Keratinocyte (primary cell): ENCODE measurements at regions not wholly inside any gene's neighbourhood (a gene's known extent, or its start where the extent isn't known, plus 50 kb on each side); places are given as distances from the start of the nearest gene placed in this dataset.
"Not testable (repeated sequence)": the region's sequence is repeated elsewhere in the genome, so short reads cannot be mapped to it uniquely, and the experiment has no call there.

Experiments used
- DNase-seq: peaks from one replicate; pipeline ENCODE4 v3.0.0-alpha.2; 2011; ENCODE audit warnings: low read depth, missing footprints, low spot score
- FAIRE-seq: peaks from 2 replicates; lab custom pipeline; 2011; peaks lifted over from hg19 to GRCh38; lab: Jason Lieb, UNC
- H2AFZ ChIP-seq: 2 replicates; pipeline ENCODE4 v1.6.0; 2012; ENCODE audit warnings: low read length, control low read depth, inconsistent platforms; ENCODE audit not compliant: control insufficient read depth
- H3K27ac ChIP-seq: 2 replicates; pipeline ENCODE4 v1.5.1; 2011; ENCODE audit warnings: low read length; ENCODE audit not compliant: control insufficient read depth, insufficient read depth
- H3K27me3 ChIP-seq: 3 replicates; pipeline ENCODE4 v1.6.0; 2011; ENCODE audit warnings: low read length; ENCODE audit not compliant: control insufficient read depth, insufficient read depth; ENCODE audit errors: extremely low read depth
- H3K36me3 ChIP-seq, 2 experiments: 2 replicates in 1 of 2; 3 replicates in 1 of 2; pipeline ENCODE4 v1.5.1; 2011; ENCODE audit warnings: low read length in 2 of 2, mild to moderate bottlenecking in 1 of 2; ENCODE audit not compliant: control insufficient read depth in 2 of 2, insufficient read depth in 2 of 2; ENCODE audit errors: extremely low read depth in 1 of 2
- H3K4me1 ChIP-seq: 3 replicates; pipeline ENCODE4 v1.5.1; 2011; ENCODE audit warnings: low read length; ENCODE audit not compliant: control insufficient read depth, insufficient read depth; ENCODE audit errors: extremely low read depth
- H3K4me2 ChIP-seq: 3 replicates; pipeline ENCODE4 v1.6.0; 2011; ENCODE audit warnings: low read depth, low read length; ENCODE audit not compliant: control insufficient read depth, insufficient read depth; ENCODE audit errors: extremely low read depth
- H3K4me3 ChIP-seq, 3 experiments: fragments of 200-600 bp in 1 of 3; sonication (generic) in 1 of 3; 2 replicates in 2 of 3; 3 replicates in 1 of 3; pipeline ENCODE4 v1.5.1; 2011 to 2016; ENCODE audit warnings: low read length in 3 of 3, mild to moderate bottlenecking in 3 of 3, control low read depth in 2 of 3, inconsistent platforms in 1 of 3, low read depth in 1 of 3, mixed read lengths in 1 of 3, mixed run types in 1 of 3, moderate library complexity in 1 of 3; ENCODE audit not compliant: control insufficient read depth in 2 of 3, insufficient read depth in 2 of 3; ENCODE audit errors: extremely low read depth in 1 of 3
- H3K79me2 ChIP-seq: 2 replicates; pipeline ENCODE4 v1.6.0; 2012; ENCODE audit warnings: low read length; ENCODE audit not compliant: control insufficient read depth, insufficient read depth
- H3K9ac ChIP-seq: 3 replicates; pipeline ENCODE4 v1.6.0; 2011; ENCODE audit warnings: low read length; ENCODE audit not compliant: control insufficient read depth, insufficient read depth; ENCODE audit errors: extremely low read depth
- H3K9me1 ChIP-seq: 3 replicates; pipeline ENCODE4 v1.6.0; 2011; ENCODE audit warnings: low read length; ENCODE audit not compliant: control insufficient read depth, insufficient read depth; ENCODE audit errors: extremely low read depth
- H3K9me3 ChIP-seq: 2 replicates; pipeline ENCODE4 v1.5.1; 2012; ENCODE audit warnings: low read depth, low read length; ENCODE audit not compliant: control insufficient read depth
- H4K20me1 ChIP-seq: 3 replicates; pipeline ENCODE4 v1.6.0; 2011; ENCODE audit warnings: low read length; ENCODE audit not compliant: control insufficient read depth, insufficient read depth; ENCODE audit errors: extremely low read depth
- CTCF ChIP-seq, 3 experiments: IDR thresholded peaks in 1 of 3; conservative IDR thresholded peaks in 1 of 3; optimal IDR thresholded peaks in 1 of 3; 2 replicates in 2 of 3; 3 replicates in 1 of 3; pipeline versions ENCODE3 to v1.5.1; 2011; ENCODE audit warnings: low read length in 3 of 3, mild to moderate bottlenecking in 3 of 3, moderate library complexity in 2 of 3, control low read depth in 1 of 3, inconsistent platforms in 1 of 3; ENCODE audit not compliant: insufficient read depth in 2 of 3; ENCODE audit errors: extremely low read depth in 1 of 3
- EZH2 ChIP-seq: IDR thresholded peaks from one replicate; pipeline ENCODE4 v1.6.1; 2012; ENCODE audit warnings: inconsistent platforms, mild to moderate bottlenecking, low read length, moderate library complexity
- dilution Hi-C: fragments of 300-500 bp; cut with MboI; formaldehyde crosslinking; loops from one replicate; pipeline ENCODE4 v1.7.0; 2020; ENCODE audit warnings: low sequenced_read_pairs; ENCODE audit not compliant: extremely low pct_ligation_motif_present

- no peaks in the 10 kb centered on the region for H3K27me3 ChIP-seq
- H3K9me1 ChIP-seq: no peaks in the 10 kb centered on the region
- H3K4me1 ChIP-seq: no peaks in the 10 kb centered on the region
- DNase-seq: no peak
- no peaks in the 10 kb centered on the region for H3K9me3 ChIP-seq
- no peak for TF ChIP-seq CTCF (optimal IDR thresholded peaks at IDR 0.05 in 1 of 3, IDR thresholded peaks at IDR 0.05 in 1 of 3, conservative IDR thresholded peaks at IDR 0.05 in 1 of 3; ENCODE audit: extremely low read depth in 1 of 3, insufficient read depth in 2 of 3, low read length in 3 of 3)
- no peak for TF ChIP-seq EZH2
- H3K4me3 ChIP-seq: no peak overlapping the region
- H3K36me3 ChIP-seq: no peaks in the 10 kb centered on the region
- no peak overlapping the region for H3K4me2 ChIP-seq
- no peaks in the 10 kb centered on the region for H3K79me2 ChIP-seq
- H3K9ac ChIP-seq: no peak overlapping the region
- FAIRE-seq: no peak
- H3K27ac ChIP-seq: no peak overlapping the region
- dilution Hi-C loops: no loop called here
- no peak overlapping the region for H2AFZ ChIP-seq
- no peaks in the 10 kb centered on the region for H4K20me1 ChIP-seq
These were observed 127.2 kb upstream of the RGS6 start for GRCh38 chr14:71804992-71805391.

- H3K27ac ChIP-seq, H3K9ac ChIP-seq, H3K4me3 ChIP-seq, H4K20me1 ChIP-seq, H3K4me2 ChIP-seq, FAIRE-seq, H3K36me3 ChIP-seq, H3K9me1 ChIP-seq, H3K79me2 ChIP-seq, H3K4me1 ChIP-seq, dilution Hi-C loops, H3K9me3 ChIP-seq, DNase-seq, H2AFZ ChIP-seq, H3K27me3 ChIP-seq: not testable (repeated sequence)
These were observed 125.2 kb upstream of the RGS6 start for GRCh38 chr14:71807049-71807448.

GRCh38 chr14:71810800-71811199 is 121.4 kb upstream of the RGS6 start:
- H3K79me2 ChIP-seq, dilution Hi-C loops, H3K27ac ChIP-seq, H3K9me1 ChIP-seq, FAIRE-seq, H3K27me3 ChIP-seq, H3K4me1 ChIP-seq, H3K9ac ChIP-seq, DNase-seq, H2AFZ ChIP-seq, H3K4me2 ChIP-seq, H3K4me3 ChIP-seq, H3K36me3 ChIP-seq, H4K20me1 ChIP-seq, H3K9me3 ChIP-seq: not testable (repeated sequence)
